Coronary artery (tissue), 2 donors: ENCODE measurements at regions not wholly inside any gene's neighbourhood (a gene's known extent, or its start where the extent isn't known, plus 50 kb on each side); places are given as distances from the start of the nearest gene placed in this dataset.

Source experiments
- DNase-seq: peaks from one replicate; pipeline ENCODE4 v3.0.0-alpha.2; 2017; ENCODE audit warnings: low spot score
- H3K27ac ChIP-seq, 2 donors: fragments of 200-600 bp; sonication (generic); one replicate each; pipeline ENCODE4 v1.5.1; 2016 to 2019
- H3K4me3 ChIP-seq: fragments of 200-600 bp; sonication (generic); 2 replicates; pipeline ENCODE4 v1.5.1; 2016; ENCODE audit warnings: mild to moderate bottlenecking, moderate library complexity
- CTCF ChIP-seq: fragments of 200-600 bp; sonication (generic); IDR thresholded peaks from one replicate; pipeline ENCODE4 v1.5.1; 2019; ENCODE audit warnings: antibody characterized with exemption

- DNase-seq: no peak
- TF ChIP-seq CTCF: no peak
These were observed 78.3 kb upstream of the RGMA start for GRCh38 chr15:93167291-93167690.

GRCh38 chr15:93166675-93167074 lies 77.7 kb upstream of the RGMA start:
- no peak for DNase-seq
- no peak overlapping the region for H3K4me3 ChIP-seq
- no peak overlapping the region for H3K27ac ChIP-seq
- no peak for TF ChIP-seq CTCF

More at GRCh38 chr15:93167291-93167690, 78.3 kb upstream of the RGMA start:
- H3K27ac ChIP-seq: no peak overlapping the region
- no peak overlapping the region for H3K4me3 ChIP-seq

DNA sequence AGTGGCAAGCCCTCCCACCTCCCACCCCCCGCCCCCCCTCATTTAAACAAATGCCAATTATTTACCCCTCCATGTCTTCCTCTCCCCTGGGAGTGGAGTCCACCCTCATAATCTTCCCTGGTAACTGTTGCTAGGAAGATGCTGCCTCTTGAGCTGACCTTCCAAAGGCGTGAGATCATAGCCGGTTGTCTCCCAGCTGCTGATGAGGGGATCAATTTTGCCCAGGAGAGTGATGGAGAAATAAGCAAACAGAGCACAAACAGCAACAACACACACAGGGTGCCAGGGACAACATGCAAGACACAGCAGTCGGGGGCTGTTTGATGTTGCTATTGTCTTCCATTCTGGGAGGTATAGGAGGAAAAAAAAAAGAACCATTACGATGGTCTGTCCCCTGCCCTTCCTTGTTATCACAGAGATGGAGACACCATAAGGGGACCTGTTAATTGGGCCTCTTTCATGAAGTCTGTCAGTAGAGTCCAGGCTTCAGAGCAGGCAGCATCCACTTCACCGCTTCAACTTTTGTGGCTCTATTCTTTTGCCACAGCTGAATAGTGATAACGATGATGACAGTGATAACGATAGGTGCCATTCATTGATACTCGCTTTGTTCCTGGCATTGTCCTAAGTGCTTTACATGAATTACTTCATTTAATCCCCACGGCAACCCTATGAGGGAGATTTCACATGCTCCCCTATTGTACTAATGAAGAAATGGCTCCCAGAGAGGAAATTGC lies 76.9 kb upstream of the RGMA start:
- TF ChIP-seq CTCF: no peak
- no peak for DNase-seq
- H3K4me3 ChIP-seq: no peak overlapping the region
- no peak overlapping the region for H3K27ac ChIP-seq

DNA sequence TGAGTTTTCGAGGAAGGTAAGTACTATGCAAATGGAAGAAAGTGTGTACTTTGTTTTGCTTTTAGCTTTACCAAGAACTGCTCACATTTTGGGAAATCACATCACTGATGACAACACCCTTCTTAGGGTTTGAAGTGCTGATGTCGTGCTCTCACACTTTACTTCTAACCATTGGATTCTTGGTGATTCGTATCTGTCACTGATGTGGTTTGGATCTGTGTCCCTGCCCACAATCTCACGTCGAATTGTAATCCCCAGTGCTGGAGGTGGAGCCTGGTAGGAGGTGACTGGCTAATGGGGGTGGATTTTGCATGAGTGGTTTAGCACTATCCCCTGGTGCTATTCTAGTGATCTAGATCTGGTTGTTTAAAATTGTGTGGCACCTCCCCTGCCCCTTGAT lies 75.4 kb upstream of the RGMA start:
- no peak overlapping the region for H3K4me3 ChIP-seq
- TF ChIP-seq CTCF: no peak
- no peak overlapping the region for H3K27ac ChIP-seq
- DNase-seq: no peak

- H3K4me3 ChIP-seq: no peak overlapping the region
- no peak for TF ChIP-seq CTCF
- no peak overlapping the region for H3K27ac ChIP-seq
- no peak for DNase-seq
These were observed 73.5 kb upstream of the RGMA start for GRCh38 chr15:93162560-93162959.

- no peak for DNase-seq
- TF ChIP-seq CTCF: no peak
- H3K27ac ChIP-seq: no peak overlapping the region
- H3K4me3 ChIP-seq: no peak overlapping the region
These were observed 70.9 kb upstream of the RGMA start for GRCh38 chr15:93159930-93160329.
